ENCODE measurements at regions not wholly inside any gene's neighbourhood (a gene's known extent, or its start where the extent isn't known, plus 50 kb on each side); places are given as distances from the start of the nearest gene placed in this dataset.
"Not testable (repeated sequence)": the region's sequence is repeated elsewhere in the genome, so short reads cannot be mapped to it uniquely, and the experiment has no call there.

DNA sequence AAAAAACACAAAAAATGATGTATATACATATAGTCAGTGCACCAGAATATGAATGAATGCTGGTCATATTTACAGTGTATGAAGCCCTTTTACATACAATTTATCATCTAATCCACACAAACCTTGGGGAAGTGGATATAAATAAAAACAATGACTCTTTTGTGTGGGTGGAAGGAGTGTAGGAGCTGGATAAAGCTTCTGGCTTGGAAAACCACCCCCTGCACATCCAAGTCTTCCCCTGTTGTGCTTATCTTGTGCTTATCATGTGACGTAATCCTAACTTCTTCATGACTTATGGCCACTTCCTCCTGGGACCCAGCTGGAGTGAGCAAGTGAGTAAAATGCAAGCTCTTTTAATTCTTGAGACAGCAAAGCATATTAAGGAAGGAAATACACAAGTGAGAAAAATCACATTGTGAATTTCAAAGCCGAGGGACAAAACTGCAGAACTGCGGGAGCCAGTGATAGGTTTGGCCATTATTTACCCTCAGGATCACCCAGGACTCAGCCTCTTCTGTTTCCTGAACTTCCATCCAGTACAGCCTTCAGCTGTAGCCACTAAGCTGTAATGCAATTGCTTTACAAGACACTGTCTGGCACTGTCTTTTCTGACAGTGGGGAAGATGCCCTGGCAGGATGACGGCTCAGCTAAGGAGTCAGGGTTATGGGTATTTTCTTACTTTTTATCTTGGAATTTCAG lies 104.0 kb upstream of the PPM1J start:
- DNase-seq = no peak

DNA sequence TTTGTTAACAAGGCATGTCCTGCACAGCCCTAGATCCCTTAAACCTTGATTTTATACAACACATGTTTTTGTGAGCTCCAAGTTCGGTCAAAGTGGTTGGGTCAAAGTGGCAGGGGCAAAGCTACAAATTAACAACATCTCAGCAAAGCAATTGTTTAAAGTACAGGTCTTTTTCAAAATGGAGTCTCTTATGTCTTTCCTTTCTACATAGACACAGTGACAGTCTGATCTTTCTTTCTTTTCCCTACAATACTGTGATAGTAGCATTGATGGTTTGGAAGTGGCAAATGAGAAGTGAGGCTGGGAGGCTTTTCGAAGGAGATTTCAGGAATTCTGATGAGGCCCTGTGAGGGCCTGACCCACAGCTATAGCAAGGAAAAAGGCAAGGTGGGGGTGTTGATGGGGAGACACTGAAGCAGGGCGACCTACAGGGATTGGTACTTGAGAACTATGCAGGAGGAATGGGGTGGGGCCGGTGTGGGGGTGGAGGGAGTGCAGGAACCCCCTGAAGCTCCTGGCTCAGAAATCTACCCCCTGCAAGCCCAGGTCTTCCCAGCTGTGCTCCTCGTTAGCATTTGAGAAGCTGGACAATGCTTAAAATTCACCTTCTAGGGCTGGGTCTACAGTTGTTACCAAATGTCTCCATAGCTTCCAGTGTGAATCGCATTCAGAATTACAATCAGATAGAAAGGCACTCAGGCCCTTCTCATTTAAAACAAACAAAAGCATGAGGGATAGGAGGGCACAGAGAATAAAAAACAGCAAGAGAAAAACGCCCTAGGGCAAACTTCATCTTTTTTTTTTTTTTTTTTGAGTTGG lies 102.6 kb upstream of the PPM1J start:
- no peak for DNase-seq

DNA sequence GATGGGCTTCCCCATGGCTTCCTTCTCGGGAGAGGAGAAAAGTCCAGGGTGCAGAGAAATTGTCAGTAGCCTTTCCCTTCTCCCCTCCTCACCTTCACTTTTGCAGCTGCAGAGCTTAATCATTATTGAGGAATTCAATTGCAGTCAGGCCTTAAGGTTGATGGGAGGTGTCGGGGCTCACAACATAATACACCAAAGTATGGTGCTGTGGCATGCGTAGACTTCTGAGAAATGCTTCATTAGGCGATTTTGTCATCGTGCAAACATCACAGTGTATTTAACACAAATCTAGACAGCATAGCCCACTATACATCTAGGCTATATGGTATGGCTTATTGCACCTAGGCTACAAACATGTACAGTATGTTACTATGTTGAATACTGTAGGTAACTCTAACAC lies 100.2 kb upstream of the PPM1J start:
- DNase-seq = no peak

DNA sequence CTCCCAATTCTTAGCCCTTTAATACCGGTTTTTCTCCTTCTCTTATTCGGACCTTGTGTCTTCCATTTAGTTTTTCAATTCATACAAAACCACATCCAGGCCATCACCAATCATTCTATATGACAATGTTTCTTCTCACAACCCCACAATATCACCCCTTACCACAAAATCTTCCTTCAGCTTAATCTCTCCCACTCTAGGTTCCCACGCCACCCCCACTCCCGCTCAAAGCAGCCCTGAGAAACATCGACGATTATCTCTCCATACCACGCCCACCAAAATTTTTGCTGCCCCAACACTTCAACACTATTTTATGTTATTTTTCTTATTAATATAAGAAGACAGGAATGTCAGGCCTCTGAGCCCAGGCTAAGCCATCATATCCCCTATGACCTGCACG lies 99.5 kb upstream of the PPM1J start:
- not testable (repeated sequence) for DNase-seq

DNA sequence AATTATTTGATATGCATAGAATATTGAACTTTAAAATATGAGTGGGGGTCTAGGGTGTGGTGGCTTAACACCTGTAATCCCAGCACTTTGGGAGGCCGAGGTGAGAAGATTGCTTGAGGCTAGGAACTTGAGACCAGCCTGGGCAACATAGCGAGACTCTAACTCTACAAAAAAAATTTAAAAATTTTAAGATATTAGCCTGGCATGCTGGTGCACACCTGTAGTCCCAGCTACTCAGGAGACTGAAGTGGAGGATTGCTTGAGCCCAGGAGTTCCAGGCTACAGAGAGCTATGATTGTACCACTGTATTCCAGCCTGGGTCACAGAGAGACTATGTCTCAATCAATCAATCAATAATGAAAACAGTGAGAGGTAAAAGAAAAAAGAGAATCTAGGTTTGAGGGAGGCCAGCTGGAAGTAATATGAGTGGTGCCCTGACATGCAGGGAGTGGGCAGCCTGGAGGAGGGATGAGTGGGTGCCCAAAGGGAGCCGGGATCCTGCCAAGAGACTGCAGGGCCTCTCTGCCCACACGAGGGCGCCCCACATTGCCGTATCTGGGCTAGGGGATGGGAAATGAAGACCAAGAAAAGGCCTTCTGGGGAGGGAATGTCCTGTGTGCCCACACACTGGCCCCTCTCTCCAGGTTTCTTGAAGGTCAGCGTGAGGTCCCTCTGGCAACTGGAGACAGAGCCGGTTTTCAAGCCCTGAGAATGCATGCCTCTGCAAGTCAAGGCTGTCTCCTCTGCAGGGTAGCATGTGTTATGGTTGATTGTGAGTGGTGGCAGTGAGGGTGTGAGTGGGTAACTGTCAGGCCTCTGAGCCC lies 93.9 kb upstream of the PPM1J start:
- peak; percentile 52 for DNase-seq

DNA sequence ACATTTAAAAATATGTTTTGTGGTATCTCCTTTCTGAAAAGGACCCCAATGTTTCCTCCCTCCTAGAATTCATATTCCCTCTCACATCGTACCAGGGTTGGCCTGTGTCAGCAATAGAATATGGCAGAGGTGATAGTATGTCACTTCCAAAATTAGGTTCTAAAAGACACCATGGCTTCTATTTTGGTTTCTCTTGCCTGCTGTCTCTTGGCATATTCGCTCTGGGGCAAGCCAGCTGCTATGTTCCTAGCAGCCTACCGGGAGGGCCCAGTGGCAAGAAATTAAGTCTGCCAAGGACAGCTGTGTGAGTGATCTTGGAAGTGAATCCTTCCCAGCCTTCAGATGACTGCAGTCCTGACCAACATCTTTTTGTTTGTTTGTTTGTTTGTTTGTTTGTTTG lies 92.9 kb upstream of the PPM1J start:
- DNase-seq = no peak

DNA sequence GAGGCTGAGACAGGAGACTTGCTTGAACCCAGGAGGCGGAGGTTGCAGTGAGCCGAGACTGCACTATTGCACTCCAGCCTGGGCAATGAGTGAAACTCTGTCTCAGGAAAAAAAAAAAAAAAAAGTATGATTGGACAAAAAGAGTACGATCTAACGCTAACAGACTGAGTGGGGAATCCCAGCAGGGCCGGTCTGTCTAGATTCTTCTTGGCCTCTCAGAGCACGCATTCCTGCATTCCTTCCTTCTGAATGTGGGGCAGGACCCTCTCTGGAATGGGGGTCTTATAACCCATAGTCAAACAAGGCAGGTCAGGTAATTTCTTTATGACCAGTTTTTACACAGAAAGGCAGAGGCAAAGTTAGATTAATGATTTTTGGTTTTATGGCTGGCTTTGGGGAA lies 92.0 kb upstream of the PPM1J start:
- DNase-seq = no peak

DNA sequence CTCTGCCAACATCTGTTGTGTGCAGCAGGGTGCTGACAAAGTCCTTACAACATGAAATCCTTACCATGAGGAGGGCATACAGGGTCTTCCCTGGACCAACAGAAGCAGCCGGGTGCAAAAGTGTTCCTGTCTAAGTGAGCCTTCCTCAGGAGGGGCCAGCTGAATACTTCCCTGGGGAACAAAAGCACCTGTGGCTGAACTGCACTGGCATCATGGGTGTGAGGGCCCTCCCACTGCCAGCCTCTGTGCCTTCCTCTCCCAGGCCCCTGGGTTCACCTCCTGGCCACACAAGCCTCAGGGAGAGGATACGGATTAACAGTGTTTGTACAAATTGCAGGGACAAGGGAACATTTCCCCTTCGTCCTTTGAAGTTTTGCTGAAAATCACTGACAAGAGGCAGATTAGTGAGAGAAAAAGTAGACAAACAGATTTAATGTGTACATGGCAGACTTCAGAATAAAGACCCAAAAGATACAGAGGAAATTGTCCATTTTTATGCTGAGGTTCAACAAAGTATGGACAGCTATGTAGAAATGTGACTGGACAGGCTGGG lies 91.0 kb upstream of the PPM1J start:
- DNase-seq = no peak

DNA sequence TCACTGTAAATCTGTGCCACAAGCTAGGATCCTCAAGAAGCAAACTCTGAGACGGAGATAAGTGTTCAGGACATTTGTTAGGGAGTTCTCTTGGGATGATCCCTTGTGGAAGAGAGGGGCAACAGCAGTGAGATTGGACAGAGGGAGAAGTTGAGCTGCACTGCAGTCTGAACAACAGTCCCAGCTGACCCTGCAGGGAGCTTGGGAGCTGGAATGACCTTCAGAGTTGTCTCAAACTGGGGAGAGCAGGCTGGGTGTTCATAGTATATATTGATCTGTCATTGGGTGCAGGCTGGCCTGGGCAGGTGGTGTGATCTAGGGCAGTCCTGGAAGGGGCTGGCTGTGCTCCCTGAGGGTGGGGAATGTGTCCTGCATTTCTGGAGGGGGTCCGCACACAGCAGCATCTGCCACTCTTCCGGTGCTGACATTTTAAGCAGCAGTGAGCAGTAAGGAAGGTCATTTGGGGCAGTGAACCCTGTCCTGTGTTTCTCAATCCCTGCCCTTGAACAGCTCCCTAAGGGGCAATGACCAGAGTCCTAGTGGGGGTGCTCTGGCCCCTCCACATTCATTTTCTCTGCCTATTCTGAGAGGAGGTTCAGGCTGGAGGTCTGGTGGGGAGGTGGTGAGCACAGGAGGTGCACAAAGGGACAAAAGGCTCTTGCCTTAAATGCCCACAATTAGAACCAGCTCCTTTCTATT lies 90.2 kb upstream of the PPM1J start:
- DNase-seq = no peak

DNA sequence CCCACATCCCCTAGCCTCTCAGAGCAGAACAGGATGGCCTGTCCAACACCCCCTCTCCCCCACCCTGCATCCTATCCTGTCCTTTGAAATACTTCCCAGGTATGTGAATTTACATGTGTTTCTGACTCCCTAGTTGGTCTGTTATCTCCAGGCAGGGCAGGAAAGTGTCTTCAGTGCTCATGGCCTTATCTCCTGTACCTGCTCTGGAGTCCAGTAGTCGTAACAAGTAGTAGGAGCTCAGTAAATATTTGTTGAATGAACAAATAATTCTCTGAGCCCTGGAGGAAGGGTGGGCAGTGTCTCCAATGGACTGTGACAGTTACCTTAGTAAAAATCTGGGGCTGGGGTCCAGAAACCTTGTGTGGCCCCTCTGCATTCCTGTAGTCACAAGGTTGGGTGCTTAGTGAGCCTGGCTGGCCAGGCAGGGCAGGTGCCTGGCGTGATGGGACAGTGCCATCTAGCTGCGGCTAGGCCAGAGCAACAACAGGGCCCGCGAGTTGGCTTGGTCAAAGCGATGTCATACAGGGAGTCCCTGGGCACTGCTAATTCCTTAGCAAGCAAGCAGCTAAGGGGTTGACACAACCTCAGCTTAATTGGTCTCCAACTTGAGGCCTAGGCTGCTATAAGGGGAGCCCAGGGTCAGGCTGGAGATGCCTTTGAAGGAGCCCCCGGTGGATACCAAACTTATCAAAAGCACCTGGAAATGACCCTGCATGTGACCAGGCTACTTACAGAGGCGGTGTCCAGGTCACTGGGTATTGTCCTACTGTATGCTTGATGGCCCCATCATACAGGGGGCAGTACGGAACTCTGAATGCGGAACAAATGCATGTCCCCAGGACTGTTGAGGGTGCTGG lies 89.0 kb upstream of the PPM1J start:
- peak; percentile 39 for DNase-seq

DNA sequence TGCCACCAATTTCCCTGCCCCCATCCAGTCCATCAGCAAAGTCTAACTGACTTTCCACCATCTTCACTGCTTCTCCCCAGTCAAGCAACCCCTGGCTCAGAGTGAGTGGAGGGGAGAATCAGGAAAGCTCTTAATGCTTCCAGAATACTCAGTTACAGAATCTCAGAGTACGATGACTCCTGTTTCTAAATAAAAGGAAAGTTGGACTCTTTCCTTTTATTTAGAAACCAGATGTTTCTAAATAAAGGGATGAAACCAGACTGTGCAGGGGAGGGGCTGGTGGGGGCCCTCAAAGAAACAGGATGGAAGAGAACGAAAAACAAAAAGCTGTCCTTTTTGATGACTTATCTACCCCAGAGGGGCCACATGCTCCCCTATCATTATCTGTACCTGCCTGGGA lies 85.2 kb upstream of the PPM1J start:
- DNase-seq = peak; percentile 8

DNA sequence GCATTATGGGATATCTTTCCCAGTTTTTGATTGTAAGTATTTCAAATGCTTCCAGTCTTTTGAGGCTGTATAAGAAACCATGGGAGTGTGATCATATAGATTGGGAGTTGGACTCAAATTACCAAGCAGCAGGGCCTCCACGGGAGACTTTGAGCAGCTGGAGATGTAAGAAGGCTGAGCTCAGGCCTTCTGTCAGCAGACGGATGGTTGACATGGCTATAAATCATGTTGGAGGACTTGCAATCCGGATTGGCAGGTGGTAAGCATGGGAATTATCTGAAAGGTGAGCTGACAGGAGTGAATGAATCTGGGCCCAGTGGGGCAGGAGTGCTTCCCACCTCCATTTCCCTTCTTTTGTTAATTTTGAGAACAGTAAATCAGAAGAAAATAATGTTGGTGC lies 83.2 kb upstream of the PPM1J start:
- DNase-seq = peak; percentile 43

DNA sequence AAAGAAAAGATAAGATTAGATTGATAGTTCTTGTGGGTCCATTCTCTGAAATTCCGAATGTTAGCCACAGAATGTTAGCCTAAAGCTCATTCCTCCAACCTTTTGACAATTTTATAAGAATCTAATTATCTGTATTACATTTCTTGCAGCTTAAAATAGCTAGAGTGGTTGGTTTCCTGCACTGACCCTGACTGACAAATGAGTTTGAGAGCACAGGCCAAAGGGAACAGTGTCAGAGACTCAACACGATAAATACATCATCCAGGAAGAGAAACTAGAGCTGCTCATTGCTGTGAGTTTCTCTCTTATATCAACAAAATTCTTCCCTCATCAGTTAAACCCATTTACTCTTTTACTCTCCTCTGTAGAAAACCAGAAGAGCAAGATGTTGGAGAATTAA lies 82.1 kb upstream of the PPM1J start:
- no peak for DNase-seq

DNA sequence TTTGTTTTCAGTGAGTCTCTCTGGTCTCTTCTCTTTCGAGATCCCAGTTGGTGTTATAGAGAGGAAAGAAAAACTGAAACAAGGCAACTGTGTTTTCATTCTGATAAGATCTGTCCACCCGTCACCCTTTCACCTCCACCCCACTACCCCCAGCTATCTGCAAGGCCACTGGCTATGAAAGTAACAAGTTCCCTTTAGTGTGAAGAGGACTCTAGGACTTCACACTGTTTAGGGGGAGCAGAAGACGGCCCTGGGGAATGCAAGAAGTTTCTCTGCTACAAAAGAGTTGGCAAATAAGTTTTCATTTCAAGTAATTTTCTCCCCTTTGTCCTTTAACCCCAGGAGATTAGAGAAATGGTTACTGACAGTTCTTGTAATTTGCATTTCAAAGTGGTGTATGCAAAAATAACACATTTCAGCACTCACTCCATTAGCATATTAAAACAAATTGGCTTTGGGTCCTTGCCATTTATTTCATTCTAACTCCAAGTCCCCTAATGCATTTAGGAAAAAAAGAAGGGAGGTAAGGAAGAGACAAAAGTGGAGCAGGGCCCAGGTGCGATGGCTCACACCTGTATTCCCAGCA lies 79.6 kb upstream of the PPM1J start:
- DNase-seq = no peak

DNA sequence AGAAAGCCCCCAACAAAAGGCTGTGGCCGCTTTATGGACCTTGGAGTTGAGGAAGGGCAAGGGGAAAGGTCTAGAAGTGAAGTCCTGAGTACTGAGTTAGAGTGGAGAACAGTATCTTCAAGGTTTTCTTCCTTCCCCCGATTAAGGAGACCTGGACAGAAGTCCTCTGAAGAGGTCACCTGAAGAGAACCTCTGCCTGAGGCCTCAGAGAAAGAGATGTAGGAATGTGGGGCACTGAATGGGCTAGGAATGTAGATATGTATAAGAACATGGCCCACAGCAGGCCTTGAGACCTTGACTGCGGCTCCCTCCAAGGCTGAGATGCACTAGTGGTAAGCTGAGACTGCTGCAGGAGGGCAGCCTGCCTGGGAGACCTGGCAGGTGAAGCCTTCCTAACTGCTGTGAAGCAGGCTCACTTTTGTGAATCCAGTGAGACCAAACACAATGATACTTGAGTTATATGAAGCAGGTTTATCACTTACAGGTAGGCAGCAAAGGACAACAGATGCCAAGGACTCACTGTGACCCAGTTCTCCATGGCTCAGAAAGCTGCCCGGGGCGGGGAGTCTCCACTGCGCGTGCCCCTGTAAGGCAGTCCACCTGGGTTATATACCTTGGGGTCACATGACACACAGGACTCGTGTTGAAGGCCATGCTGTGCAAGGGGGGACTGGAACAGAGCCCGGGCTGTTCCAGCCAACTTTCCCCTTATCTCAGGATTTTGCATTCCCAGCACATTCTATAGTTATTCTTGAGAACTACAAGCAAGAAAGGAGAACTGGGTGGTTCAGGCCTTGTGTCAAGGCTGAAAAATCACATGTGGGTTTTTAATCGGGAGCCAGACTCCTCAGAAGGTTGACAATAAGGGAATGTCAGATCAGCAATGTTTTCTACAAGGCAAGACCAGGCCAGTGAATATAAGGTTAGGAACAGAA lies 78.8 kb upstream of the PPM1J start:
- no peak for DNase-seq

DNA sequence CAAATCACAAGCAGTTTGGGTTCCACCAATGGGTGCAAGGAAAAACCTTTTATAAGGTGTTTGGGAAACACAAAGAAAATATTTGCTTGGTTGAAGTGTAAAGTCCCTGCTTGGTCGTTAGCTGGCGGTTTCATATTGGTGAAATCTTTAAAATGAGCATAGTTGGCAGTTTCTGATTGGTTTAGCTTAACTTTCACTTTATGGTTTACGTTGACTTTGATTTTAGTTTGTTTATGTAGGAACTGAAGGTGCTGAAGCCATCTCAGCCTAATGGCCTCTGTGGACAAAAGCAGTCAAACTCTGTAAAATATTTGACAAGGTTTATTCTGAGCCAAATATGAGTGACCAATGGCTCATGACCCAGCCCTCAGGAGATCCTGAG lies 76.6 kb upstream of the PPM1J start:
- DNase-seq = no peak

DNA sequence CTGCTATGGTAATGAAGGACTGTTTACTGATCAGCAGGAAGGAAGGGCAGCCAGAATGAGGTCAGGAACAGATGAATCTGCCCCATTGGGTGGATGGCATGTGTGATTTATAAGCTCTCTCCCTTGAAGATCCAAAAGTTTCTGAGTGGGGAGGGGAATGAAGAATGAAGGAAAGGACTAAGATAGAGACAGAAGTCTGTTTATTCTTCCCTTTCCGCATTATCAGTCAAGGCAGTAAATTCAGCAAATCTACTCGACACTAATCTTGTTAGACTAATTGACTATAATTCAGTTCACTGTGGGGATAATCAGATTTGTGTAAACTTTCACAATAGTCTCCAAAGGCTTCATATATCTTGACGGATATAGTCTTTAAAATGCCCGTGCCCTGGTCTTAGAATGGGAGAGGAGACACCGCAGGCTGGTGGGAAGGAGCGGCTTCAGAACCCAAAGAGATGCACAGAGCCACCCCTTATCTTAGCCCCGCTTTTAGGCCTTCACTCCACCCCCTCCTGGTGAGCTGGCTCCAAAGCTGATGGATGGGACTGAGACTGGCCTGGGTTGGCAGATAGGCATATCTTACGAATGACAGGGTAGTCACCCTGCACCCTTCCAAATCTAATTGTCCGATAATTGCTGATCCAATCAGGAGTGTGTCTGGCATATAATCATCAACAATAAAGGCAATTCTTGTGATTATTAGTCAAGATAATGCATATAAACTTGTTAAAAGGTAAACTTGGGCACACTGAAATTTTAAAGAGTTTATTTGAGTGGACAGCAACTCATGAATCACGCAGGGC lies 76.0 kb upstream of the PPM1J start:
- no peak for DNase-seq

DNA sequence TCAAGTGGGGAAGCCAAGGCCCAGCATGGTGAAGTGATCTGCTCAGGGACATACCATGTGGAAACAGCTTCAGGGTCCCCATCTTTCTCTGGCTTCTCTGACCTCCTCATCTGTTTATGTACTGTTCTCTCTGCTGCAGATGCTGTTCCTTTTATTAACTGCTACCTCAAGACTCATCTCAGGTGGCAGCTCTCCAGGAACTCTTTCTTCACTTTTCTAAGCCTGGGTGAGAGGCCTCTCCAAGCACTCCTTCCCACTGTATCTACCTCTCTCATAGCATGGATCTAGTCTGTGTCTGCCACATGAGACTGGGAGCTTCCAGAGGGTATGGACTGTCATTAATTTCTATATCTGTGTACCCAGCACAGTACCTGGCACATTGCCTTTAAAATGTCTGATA lies 73.4 kb upstream of the PPM1J start:
- DNase-seq = no peak

DNA sequence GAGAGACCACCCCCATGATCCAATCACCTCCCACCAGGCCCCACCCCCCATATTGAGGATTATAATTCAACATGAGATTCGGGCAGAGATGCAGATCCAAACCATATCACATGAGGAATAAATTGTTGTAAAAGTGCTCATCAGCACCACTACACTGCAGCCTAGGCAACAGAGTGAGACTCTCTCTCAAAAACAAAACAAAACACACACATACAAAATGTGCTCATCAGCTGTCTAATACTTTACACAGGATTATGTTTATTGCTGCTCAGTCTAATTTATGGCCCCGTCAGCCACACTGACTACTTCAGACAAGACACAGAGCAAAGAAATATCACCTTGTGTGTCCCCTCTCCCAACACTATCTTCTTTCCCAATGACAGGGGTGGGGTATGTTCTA lies 72.9 kb upstream of the PPM1J start:
- no peak for DNase-seq

Measured in NCI-H2227 treated with DMSO at 0.1 percent for 48 hours (cell line).